HEK293T (cell line): ENCODE measurements at regions not wholly inside any gene's neighbourhood (a gene's known extent, or its start where the extent isn't known, plus 50 kb on each side); places are given as distances from the start of the nearest gene placed in this dataset.

Experiments used
- ARNT ChIP-seq: fragments of 450-650 bp; IDR thresholded peaks from 2 replicates; pipeline ENCODE4 v1.6.1; 2017; ENCODE audit warnings: mild to moderate bottlenecking
- CTBP1 ChIP-seq: fragments of 450-650 bp; IDR thresholded peaks from 2 replicates; pipeline ENCODE4 v1.6.1; 2016; ENCODE audit warnings: borderline replicate concordance
- ELF4 ChIP-seq: fragments of 450-650 bp; IDR thresholded peaks from 2 replicates; pipeline ENCODE4 v1.6.1; 2017; ENCODE audit warnings: antibody characterized with exemption
- FOXA1 ChIP-seq: fragments of 450-650 bp; IDR thresholded peaks from 2 replicates; pipeline ENCODE4 v1.6.1; 2016; ENCODE audit warnings: mild to moderate bottlenecking
- FOXM1 ChIP-seq: fragments of 450-650 bp; IDR thresholded peaks from 2 replicates; pipeline ENCODE4 v1.6.1; 2017; ENCODE audit warnings: mild to moderate bottlenecking, borderline replicate concordance
- HDGF ChIP-seq: fragments of 450-650 bp; IDR thresholded peaks from 2 replicates; pipeline ENCODE4 v1.6.1; 2017; ENCODE audit warnings: antibody characterized with exemption, borderline replicate concordance
- LEF1 ChIP-seq: fragments of 450-650 bp; IDR thresholded peaks from 2 replicates; pipeline ENCODE4 v1.6.1; 2017; ENCODE audit warnings: mild to moderate bottlenecking, borderline replicate concordance
- NFRKB ChIP-seq: fragments of 450-650 bp; IDR thresholded peaks from 2 replicates; pipeline ENCODE4 v1.6.1; 2016; ENCODE audit warnings: mild to moderate bottlenecking, moderate library complexity
- SP1 ChIP-seq: fragments of 450-650 bp; IDR thresholded peaks from 2 replicates; pipeline ENCODE4 v1.6.1; 2017
- SUZ12 ChIP-seq: fragments of 450-650 bp; IDR thresholded peaks from 2 replicates; pipeline ENCODE4 v1.6.1; 2016; ENCODE audit warnings: mild to moderate bottlenecking
- TARDBP ChIP-seq: fragments of 450-650 bp; IDR thresholded peaks from 2 replicates; pipeline ENCODE4 v1.6.1; 2016
- ZNF384 ChIP-seq: fragments of 450-650 bp; IDR thresholded peaks from 2 replicates; pipeline ENCODE4 v1.6.1; 2016

DNA sequence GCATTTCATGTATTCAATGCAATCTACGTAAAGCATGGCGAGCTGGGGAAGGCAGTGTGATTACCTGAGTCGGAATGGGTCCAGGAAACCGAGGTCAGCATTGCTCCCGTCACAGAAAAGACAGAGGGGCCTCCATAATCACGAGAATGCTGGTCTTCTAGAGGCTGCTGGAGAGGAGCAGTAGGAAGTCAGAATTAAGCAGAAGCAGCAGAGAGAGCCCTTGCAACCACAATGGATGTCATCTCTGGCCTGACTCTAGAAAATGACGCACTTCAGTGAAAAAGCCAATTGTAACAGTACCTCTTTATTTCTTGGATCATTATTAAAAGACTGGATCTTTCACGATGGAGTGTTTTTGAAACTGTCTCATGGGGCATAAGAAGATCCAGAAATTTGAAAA is 69.5 kb upstream of the FOXN3 start:
- no peak for TF ChIP-seq NFRKB
- TF ChIP-seq FOXM1: no peak
- TF ChIP-seq CTBP1: no peak
- TF ChIP-seq ARNT: no peak
- no peak for TF ChIP-seq LEF1
- no peak for TF ChIP-seq HDGF
- TF ChIP-seq ELF4: no peak
- TF ChIP-seq SUZ12: no peak
- no peak for TF ChIP-seq FOXA1
- TF ChIP-seq SP1: no peak
- TF ChIP-seq TARDBP: no peak
- TF ChIP-seq ZNF384: no peak
